WI38 (cell line): ENCODE measurements at regions not wholly inside any gene's neighbourhood (a gene's known extent, or its start where the extent isn't known, plus 50 kb on each side); places are given as distances from the start of the nearest gene placed in this dataset.

Experiments used
- H3K4me3 ChIP-seq: 2 replicates; pipeline ENCODE4 v1.5.1; 2011; ENCODE audit warnings: low read depth, mild to moderate bottlenecking, control low read depth, low read length
- TF ChIP-seq, protein P1 (sequence below): IDR thresholded peaks from 2 replicates; pipeline ENCODE4 v1.5.1; 2012; ENCODE audit warnings: low read depth, mild to moderate bottlenecking, control low read depth, low read length

DNA sequence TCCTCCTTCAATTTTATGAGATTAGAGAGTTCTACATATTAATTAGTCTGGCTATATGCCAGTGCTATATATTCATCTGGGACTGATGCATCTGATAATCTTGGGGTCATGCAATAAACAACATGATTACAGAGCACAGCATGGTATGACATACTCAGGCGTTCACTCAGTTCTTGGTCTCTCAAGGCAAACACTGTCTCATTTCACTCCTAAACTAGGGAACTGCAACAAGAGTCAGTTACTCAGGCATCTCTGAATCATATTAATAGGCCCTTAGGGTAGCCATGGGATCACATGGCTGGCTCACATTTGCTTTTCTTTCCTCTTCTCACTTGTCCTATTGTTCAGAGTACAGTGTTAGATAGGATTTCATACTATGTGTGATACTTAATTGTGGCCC, 91.8 kb upstream of the TMEM260 start:
- TF ChIP-seq, protein P1, sequence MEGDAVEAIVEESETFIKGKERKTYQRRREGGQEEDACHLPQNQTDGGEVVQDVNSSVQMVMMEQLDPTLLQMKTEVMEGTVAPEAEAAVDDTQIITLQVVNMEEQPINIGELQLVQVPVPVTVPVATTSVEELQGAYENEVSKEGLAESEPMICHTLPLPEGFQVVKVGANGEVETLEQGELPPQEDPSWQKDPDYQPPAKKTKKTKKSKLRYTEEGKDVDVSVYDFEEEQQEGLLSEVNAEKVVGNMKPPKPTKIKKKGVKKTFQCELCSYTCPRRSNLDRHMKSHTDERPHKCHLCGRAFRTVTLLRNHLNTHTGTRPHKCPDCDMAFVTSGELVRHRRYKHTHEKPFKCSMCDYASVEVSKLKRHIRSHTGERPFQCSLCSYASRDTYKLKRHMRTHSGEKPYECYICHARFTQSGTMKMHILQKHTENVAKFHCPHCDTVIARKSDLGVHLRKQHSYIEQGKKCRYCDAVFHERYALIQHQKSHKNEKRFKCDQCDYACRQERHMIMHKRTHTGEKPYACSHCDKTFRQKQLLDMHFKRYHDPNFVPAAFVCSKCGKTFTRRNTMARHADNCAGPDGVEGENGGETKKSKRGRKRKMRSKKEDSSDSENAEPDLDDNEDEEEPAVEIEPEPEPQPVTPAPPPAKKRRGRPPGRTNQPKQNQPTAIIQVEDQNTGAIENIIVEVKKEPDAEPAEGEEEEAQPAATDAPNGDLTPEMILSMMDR: no peak

DNA sequence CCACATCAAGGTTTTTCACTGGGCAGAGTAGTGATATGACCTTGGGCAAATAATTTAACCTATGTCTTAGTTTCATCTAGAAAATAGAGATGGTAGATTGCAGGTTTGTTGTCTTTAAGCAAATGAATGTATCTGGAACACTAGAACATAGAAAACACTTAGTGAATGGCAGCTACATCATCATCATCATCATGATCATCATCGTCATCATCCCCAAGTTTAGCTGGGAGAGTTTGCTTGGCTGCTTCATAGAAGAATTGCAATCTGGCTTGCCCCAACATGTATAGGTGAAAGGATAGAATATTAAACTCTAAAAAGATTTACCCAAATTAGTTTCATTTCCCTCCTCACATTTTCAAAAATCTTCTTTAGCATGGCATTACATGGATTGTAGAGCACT, 91.3 kb upstream of the TMEM260 start:
- TF ChIP-seq, protein P1: no peak
- no peak overlapping the region for H3K4me3 ChIP-seq

More for the DNA sequence above, 91.8 kb upstream of the TMEM260 start:
- H3K4me3 ChIP-seq: no peak overlapping the region

DNA sequence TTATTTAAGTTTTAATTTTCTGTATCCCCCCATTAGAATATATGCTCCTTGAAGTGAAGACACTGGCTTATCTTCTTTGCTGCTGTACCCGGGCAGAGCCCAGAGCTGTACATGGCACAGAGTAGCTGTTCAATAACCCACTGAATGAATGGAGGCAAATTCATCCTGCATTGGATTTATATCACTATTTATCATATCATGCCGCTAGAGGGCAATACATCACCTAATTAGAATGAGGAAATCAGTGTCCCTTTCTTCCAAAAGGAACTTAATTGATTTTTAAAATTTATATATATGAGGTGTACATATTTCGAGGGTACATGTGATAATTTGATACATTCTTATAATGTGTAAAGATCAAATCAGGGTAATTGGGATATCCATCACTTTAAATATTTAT, 89.2 kb upstream of the TMEM260 start:
- TF ChIP-seq, protein P1: peak; percentile 16; the same call in 1 of the 2 replicates
- H3K4me3 ChIP-seq: no peak overlapping the region

DNA sequence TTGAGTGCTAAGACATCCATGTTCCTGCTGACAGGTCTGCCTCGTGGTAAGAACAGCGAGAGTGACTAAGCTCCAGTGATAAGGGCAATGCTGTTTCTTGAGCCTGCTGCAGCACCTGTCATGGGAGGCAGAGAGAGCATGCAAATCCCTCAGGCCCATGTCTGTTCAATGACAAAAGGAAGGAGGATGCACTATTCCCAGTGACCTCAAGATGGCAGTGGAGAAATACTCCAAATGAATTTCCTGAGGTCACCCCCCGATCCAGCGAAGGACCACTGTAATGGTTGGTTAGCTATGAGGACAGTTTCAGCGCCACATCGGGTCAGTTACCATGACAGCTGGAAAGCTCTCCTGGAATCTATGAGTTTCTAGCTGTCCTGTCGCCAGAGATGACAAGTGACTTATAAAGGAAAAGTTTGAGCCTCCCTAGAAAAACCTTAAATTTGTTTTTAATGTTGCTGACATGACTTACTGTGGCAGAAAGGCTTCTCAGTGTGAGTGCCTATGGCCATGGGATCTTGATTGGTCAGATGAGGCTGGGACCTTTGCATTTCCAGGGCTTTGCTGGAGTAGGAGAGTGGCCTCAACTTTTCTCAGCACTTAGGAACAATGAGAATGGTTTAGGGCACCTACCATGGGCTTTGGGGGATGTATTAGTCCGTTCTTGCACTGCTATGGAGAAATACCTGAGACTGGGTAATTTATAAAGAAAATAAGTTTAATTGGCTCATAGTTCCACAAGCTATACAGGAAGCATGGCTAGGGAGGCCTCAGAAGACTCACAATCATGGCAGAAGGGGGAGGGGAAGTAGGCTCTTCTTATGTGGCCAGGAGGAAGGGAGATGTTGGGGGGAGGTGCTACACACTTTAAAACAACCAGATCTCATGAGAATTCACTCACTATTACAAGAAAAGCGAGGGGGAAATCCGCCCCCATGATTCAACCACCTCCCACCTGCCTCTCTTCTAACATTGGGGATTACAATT, 88.0 kb upstream of the TMEM260 start:
- H3K4me3 ChIP-seq: no peak overlapping the region
- TF ChIP-seq, protein P1: peak; percentile 84

DNA sequence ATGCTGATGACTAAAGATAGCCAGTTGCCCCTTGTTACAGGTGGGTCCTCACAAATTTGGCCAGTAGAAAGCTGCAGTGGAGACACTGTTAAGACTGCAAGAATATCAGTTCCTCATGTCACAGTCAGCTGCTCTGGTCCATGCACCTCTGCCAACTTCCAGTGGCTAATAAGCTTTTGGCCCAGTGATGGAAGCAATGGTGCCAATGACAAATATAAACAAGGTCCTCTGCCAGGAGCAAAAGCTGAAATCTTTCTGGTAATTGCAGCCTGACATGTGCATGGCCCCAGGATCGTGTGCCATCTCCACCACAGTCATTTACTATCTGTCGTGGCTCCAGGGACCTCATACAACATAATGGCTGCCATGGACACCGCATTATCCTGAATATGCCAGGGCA, 85.4 kb upstream of the TMEM260 start:
- H3K4me3 ChIP-seq: no peak overlapping the region
- TF ChIP-seq, protein P1: no peak

DNA sequence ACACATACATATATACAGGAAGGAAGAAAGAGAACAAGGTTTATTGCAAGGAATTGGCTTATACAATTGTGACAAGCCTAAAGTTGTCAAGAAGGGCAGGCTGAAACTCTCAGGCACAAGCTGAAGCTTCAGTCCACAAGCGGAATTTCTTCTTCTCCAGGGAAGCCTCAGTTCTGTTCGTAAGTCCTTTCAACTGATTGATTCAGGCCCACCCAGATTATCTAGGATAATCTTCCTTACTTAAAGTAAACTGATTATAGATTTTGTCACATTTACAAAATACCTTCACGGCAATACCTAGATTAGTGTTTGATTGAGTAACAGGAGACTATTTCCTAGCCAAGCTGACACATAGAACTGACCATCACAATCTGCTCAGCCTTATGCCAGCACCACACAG, 81.5 kb upstream of the TMEM260 start:
- TF ChIP-seq, protein P1: no peak
- no peak overlapping the region for H3K4me3 ChIP-seq

DNA sequence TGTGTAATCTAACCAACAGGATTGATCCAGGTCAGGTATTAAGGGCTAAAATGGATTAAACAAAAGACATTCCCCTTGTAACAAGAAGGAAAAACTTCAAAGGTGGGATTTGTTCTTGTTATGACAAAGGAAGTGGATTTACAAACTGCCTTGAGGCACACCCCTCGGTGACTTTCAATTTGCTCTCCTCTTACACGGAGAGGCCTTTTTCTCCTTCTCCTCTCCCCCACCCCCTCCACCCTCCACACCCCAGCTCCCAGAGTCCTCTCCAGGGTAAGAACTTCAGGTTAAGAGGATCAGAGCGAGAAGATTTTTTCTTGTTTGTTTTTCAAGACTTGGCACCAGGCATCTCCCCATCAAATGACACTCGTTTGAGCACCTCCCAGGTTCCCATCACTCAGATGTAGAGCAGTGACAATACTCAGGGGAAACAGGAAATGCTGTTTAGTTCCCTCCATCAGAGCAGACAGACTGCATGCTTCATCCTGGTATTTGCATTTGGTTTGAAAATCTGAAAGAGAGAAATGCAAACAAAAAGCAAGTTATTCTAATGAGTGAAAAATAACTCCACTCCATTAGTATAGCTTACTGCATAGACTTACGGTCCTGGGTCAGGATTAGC, 77.6 kb upstream of the TMEM260 start:
- TF ChIP-seq, protein P1: no peak
- no peak overlapping the region for H3K4me3 ChIP-seq
